ENCODE measurements at regions not wholly inside any gene's neighbourhood (a gene's known extent, or its start where the extent isn't known, plus 50 kb on each side); places are given as distances from the start of the nearest gene placed in this dataset.

GRCh38 chr17:83174362-83175118, 95.1 kb downstream of the METRNL start:
- Histone ChIP-seq H3K4me3 (ENCODE audit: low read depth, low read length) (no peak overlapping the region), H3K36me3 (ENCODE audit: control insufficient read depth, insufficient read depth, low read length) (no peaks in the 10 kb centered on the region), H3K27ac (ENCODE audit: low read depth, low read length) (no peak overlapping the region), H3K27me3 (ENCODE audit: control insufficient read depth, insufficient read depth, low read length) (no peaks in the 10 kb centered on the region), H3K9me3 (ENCODE audit: control insufficient read depth, insufficient read depth, low read length) (no peaks in the 10 kb centered on the region), H3K4me1 (ENCODE audit: control insufficient read depth, insufficient read depth, low read length) (no peaks in the 10 kb centered on the region), H3K9ac (ENCODE audit: low read depth, low read length) (no peak overlapping the region)

GRCh38 chr17:83175119-83175821, 95.9 kb downstream of the METRNL start:
- Histone ChIP-seq H3K27ac (ENCODE audit: low read depth, low read length) (no peak overlapping the region), H3K4me3 (ENCODE audit: low read depth, low read length) (no peak overlapping the region), H3K36me3 (ENCODE audit: control insufficient read depth, insufficient read depth, low read length) (no peaks in the 10 kb centered on the region), H3K4me1 (ENCODE audit: control insufficient read depth, insufficient read depth, low read length) (no peaks in the 10 kb centered on the region), H3K9ac (ENCODE audit: low read depth, low read length) (no peak overlapping the region), H3K9me3 (ENCODE audit: control insufficient read depth, insufficient read depth, low read length) (no peaks in the 10 kb centered on the region), H3K27me3 (ENCODE audit: control insufficient read depth, insufficient read depth, low read length) (no peaks in the 10 kb centered on the region)

DNA sequence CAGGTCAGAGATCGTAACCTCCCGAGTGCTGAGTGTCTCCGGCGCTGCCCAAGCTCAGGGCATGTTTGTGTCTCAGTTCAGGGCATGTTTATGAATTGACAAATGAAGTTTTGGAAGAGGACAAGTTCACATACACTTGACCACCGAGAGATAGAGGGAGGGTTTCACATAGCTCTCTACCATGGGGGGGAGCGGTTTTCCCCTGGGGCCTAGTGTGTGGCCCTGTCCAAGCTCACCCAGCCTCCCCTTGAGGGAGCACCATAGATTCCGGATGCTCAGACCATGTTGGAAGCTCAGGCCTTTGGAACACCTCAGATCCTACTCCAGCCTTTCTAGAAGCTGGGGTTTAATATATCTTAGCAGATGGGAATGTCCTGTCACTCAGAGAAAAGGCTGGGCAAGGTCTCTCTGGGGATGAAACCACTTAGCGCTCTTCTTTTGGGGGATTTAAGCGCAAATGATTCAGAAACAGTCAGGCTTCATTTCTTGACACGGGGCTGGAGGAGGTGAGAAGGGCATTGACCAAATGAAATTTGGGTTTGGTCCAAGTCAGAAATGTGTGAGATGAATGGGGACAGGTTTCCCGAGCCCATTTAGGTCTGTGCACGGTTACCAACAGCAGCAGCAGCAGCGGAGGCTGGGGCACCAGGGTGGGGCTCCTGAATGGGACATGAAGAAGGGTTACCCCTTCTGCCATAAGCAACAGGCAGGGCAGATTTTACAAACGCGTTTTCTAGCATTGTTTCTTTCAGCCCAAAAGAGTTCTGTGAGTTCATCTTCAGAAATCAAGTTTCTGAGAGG, 96.6 kb downstream of the METRNL start:
- H3K27ac ChIP-seq (ENCODE audit: low read depth, low read length) = no peak overlapping the region

DNA sequence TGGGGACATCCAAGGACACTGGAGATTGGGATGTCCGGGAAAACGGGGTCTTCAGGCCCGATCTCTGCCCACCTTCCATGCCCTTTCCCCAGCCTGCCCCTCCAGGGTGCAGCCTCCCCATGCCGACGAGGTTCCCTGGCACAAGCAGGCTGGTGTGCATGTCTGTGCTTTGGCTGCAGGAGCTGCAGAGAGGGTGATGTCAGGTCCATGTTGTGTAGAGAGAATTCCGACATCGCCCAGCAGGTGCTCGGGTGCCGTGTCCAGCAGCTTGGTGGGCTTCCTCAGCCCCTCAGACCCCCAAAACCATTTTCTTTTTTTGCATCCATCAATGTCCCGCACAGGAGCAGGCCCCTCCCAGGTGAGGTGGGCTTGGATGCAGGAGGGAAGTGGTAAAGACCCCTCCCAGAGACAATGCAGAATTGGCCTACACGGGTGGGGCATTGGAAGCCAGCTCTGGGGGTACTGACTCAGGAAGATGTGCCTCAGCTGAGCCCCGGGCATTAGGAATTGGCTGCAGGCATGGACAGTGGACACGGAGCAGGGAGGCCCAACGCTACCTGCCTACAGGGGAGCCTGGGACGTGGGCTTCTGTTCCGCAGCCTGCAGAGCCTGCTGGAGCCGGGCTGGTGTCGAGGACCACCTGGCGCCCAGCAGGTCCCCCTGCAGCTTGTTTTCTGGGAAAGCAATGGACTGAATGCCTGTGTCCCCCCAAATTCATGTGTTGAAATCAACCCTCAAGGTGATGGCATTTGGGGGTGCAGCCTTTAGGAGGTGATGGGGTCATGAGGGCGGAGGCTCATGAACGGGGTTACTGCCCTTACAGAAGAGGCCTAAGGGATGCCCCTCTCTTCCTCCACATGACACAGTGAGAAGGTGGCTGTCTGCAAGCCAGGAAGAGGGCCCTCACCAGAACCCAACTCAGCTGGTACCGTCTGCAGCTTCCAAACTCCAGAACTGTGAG, 97.5 kb downstream of the METRNL start:
- H3K27me3 ChIP-seq (ENCODE audit: control insufficient read depth, insufficient read depth, low read length) = no peaks in the 10 kb centered on the region
- H3K9me3 ChIP-seq (ENCODE audit: control insufficient read depth, insufficient read depth, low read length) = no peaks in the 10 kb centered on the region
- no peak overlapping the region for H3K9ac ChIP-seq (ENCODE audit: low read depth, low read length)
- no peaks in the 10 kb centered on the region for H3K4me1 ChIP-seq (ENCODE audit: control insufficient read depth, insufficient read depth, low read length)
- no peak overlapping the region for H3K4me3 ChIP-seq (ENCODE audit: low read depth, low read length)
- H3K27ac ChIP-seq (ENCODE audit: low read depth, low read length) = no peak overlapping the region
- no peaks in the 10 kb centered on the region for H3K36me3 ChIP-seq (ENCODE audit: control insufficient read depth, insufficient read depth, low read length)

More for the DNA sequence above, 96.6 kb downstream of the METRNL start:
- Histone ChIP-seq H3K9ac (ENCODE audit: low read depth, low read length) (no peak overlapping the region), H3K4me3 (ENCODE audit: low read depth, low read length) (no peak overlapping the region), H3K9me3 (ENCODE audit: control insufficient read depth, insufficient read depth, low read length) (no peaks in the 10 kb centered on the region), H3K4me1 (ENCODE audit: control insufficient read depth, insufficient read depth, low read length) (no peaks in the 10 kb centered on the region), H3K36me3 (ENCODE audit: control insufficient read depth, insufficient read depth, low read length) (no peaks in the 10 kb centered on the region), H3K27me3 (ENCODE audit: control insufficient read depth, insufficient read depth, low read length) (no peaks in the 10 kb centered on the region)

- no peaks in the 10 kb centered on the region for H3K9me3 ChIP-seq (ENCODE audit: control insufficient read depth, insufficient read depth, low read length)
- no peak overlapping the region for H3K27ac ChIP-seq (ENCODE audit: low read depth, low read length)
These were observed 98.5 kb downstream of the METRNL start for GRCh38 chr17:83177611-83178532.

GRCh38 chr17:83178533-83179304, 99.3 kb downstream of the METRNL start:
- H3K9ac ChIP-seq (ENCODE audit: low read depth, low read length) = no peak overlapping the region
- H3K27me3 ChIP-seq (ENCODE audit: control insufficient read depth, insufficient read depth, low read length) = no peaks in the 10 kb centered on the region
- no peak overlapping the region for H3K27ac ChIP-seq (ENCODE audit: low read depth, low read length)
- H3K9me3 ChIP-seq (ENCODE audit: control insufficient read depth, insufficient read depth, low read length) = no peaks in the 10 kb centered on the region
- H3K36me3 ChIP-seq (ENCODE audit: control insufficient read depth, insufficient read depth, low read length) = no peaks in the 10 kb centered on the region
- no peaks in the 10 kb centered on the region for H3K4me1 ChIP-seq (ENCODE audit: control insufficient read depth, insufficient read depth, low read length)
- no peak overlapping the region for H3K4me3 ChIP-seq (ENCODE audit: low read depth, low read length)

More at GRCh38 chr17:83177611-83178532, 98.5 kb downstream of the METRNL start:
- Histone ChIP-seq H3K9ac (ENCODE audit: low read depth, low read length) (no peak overlapping the region), H3K27me3 (ENCODE audit: control insufficient read depth, insufficient read depth, low read length) (no peaks in the 10 kb centered on the region), H3K4me1 (ENCODE audit: control insufficient read depth, insufficient read depth, low read length) (no peaks in the 10 kb centered on the region), H3K36me3 (ENCODE audit: control insufficient read depth, insufficient read depth, low read length) (no peaks in the 10 kb centered on the region), H3K4me3 (ENCODE audit: low read depth, low read length) (no peak overlapping the region)

DNA sequence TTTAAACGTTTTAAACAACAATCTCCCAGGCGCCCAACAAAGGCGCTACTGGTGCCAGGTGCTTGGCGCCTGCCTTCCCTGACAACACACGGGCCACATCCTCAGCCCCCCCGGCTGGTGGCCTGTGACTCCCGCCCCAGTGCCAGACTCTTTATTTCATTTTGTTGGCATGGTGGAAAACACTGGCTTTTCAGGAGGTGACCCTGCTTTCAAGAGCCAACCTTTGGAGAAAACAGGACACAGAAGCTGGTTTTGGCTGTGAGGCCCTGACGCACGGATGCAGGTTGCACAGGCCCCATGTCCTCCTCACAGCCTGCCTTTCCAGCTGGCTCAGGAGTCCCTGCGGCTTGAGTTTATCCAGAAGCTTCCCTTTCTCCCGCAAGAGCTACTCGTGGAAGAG, 100.0 kb downstream of the METRNL start:
- Histone ChIP-seq H3K27ac (ENCODE audit: low read depth, low read length) (no peak overlapping the region), H3K4me1 (ENCODE audit: control insufficient read depth, insufficient read depth, low read length) (no peaks in the 10 kb centered on the region), H3K36me3 (ENCODE audit: control insufficient read depth, insufficient read depth, low read length) (no peaks in the 10 kb centered on the region), H3K27me3 (ENCODE audit: control insufficient read depth, insufficient read depth, low read length) (no peaks in the 10 kb centered on the region), H3K4me3 (ENCODE audit: low read depth, low read length) (no peak overlapping the region), H3K9ac (ENCODE audit: low read depth, low read length) (no peak overlapping the region), H3K9me3 (ENCODE audit: control insufficient read depth, insufficient read depth, low read length) (no peaks in the 10 kb centered on the region)

GRCh38 chr17:83179811-83180210, 100.4 kb downstream of the METRNL start:
- Histone ChIP-seq H3K27ac (ENCODE audit: low read depth, low read length) (no peak overlapping the region), H3K4me3 (ENCODE audit: low read depth, low read length) (no peak overlapping the region), H3K27me3 (ENCODE audit: control insufficient read depth, insufficient read depth, low read length) (no peaks in the 10 kb centered on the region), H3K36me3 (ENCODE audit: control insufficient read depth, insufficient read depth, low read length) (no peaks in the 10 kb centered on the region), H3K9ac (ENCODE audit: low read depth, low read length) (no peak overlapping the region), H3K9me3 (ENCODE audit: control insufficient read depth, insufficient read depth, low read length) (0 out of 2 replicates have a peak, but pooled peaks cover 2% of the 10 kb centered on the region), H3K4me1 (ENCODE audit: control insufficient read depth, insufficient read depth, low read length) (no peaks in the 10 kb centered on the region)

- Histone ChIP-seq H3K27ac (ENCODE audit: low read depth, low read length) (no peak overlapping the region), H3K4me1 (ENCODE audit: control insufficient read depth, insufficient read depth, low read length) (no peaks in the 10 kb centered on the region), H3K9ac (ENCODE audit: low read depth, low read length) (no peak overlapping the region), H3K4me3 (ENCODE audit: low read depth, low read length) (no peak overlapping the region), H3K36me3 (ENCODE audit: control insufficient read depth, insufficient read depth, low read length) (no peaks in the 10 kb centered on the region), H3K9me3 (ENCODE audit: control insufficient read depth, insufficient read depth, low read length) (peaks cover 8% of the 10 kb centered on the region; the same call in 1 of the 2 replicates), H3K27me3 (ENCODE audit: control insufficient read depth, insufficient read depth, low read length) (no peaks in the 10 kb centered on the region)
These were observed 101.0 kb downstream of the METRNL start for GRCh38 chr17:83180264-83180995.

All from HUES48 (cell line).